ENCODE measurements at regions not wholly inside any gene's neighbourhood (a gene's known extent, or its start where the extent isn't known, plus 50 kb on each side); places are given as distances from the start of the nearest gene placed in this dataset.

GRCh38 chr15:77748078-77749064 is 115.7 kb upstream of the LINGO1 start:
- Histone ChIP-seq H3K4me3 (ENCODE audit: extremely low read depth in 1 of 4, insufficient read depth in 2 of 4, low read depth in 3 of 4, low read length in 4 of 4) (no peak overlapping the region), H2BK5ac (ENCODE audit: low read depth, low read length) (peak overlapping the region; percentile 31; the same call in 1 of the 2 replicates), H2BK20ac (ENCODE audit: low read length) (peak overlapping the region; percentile 82; the same call in 1 of the 2 replicates), H3K18ac (ENCODE audit: extremely low read depth, low read length) (no peak overlapping the region; the same call in 1 of the 2 replicates), H3K79me2 (ENCODE audit: control insufficient read depth in 1 of 2, insufficient read depth in 2 of 2, low read length in 2 of 2) (no peaks in the 10 kb centered on the region), H4K20me1 (replicated peaks in 1 of 2; ENCODE audit: control insufficient read depth in 1 of 2, insufficient read depth in 2 of 2, low read length in 2 of 2) (peaks cover 0 to 4% of the 10 kb centered on the region in 2 experiments), H3K36me3 (ENCODE audit: control insufficient read depth in 2 of 4, insufficient read depth in 4 of 4, low read length in 3 of 4) (no peaks in the 10 kb centered on the region), H4K5ac (ENCODE audit: insufficient read length, low read depth, low read length) (no peak overlapping the region), H3K4ac (replicated peaks; ENCODE audit: insufficient read length, low read depth, low read length) (no peak overlapping the region), H2AK5ac (ENCODE audit: low read depth, low read length) (peak overlapping the region; percentile 93; the same call in 1 of the 2 replicates), H3K56ac (replicated peaks; ENCODE audit: insufficient read length, low read depth, low read length) (no peak overlapping the region), H3K27ac (ENCODE audit: low read depth, low read length) (no peak overlapping the region), H3K23ac (ENCODE audit: insufficient read length) (no peak overlapping the region), H4K91ac (replicated peaks; ENCODE audit: insufficient read length, low read length) (peak overlapping the region; percentile 79), H3K79me1 (ENCODE audit: low read depth, low read length) (no peaks in the 10 kb centered on the region), H3K4me2 (ENCODE audit: insufficient read depth in 1 of 2, low read depth in 2 of 2, low read length in 2 of 2) (peak overlapping the region; percentile 29 to 36; a peak in 1 of 4 replicates), H3K14ac (ENCODE audit: insufficient read length) (no peak overlapping the region), H2BK15ac (ENCODE audit: low read length) (no peak overlapping the region), H2BK120ac (replicated peaks; ENCODE audit: low read depth, low read length) (no peak overlapping the region), H3K27me3 (replicated peaks in 1 of 4; ENCODE audit: control insufficient read depth in 3 of 4, extremely low read depth in 1 of 4, insufficient read depth in 3 of 4, low read length in 3 of 4) (peaks cover 0 to 11% (median 1%) of the 10 kb centered on the region in 4 experiments; a peak in 2 of 7 replicates), H3K9ac (replicated peaks in 1 of 4; ENCODE audit: extremely low read depth in 1 of 4, low read depth in 3 of 4, low read length in 3 of 4) (no peak overlapping the region), H2AFZ (ENCODE audit: low read length) (no peak overlapping the region), H3K4me1 (replicated peaks in 1 of 4; ENCODE audit: control insufficient read depth in 3 of 4, insufficient read depth in 4 of 4, low read length in 3 of 4) (peaks cover 9 to 20% (median 14%) of the 10 kb centered on the region in 4 experiments), H2BK12ac (ENCODE audit: low read depth, low read length) (0 out of 2 replicates have a peak overlapping the region, but pooled peaks have one; percentile 65), H3K23me2 (ENCODE audit: low read depth, low read length) (no peaks in the 10 kb centered on the region), H3K9me3 (ENCODE audit: insufficient read depth in 2 of 2, low read depth in 1 of 2, low read length in 1 of 2) (no peaks in the 10 kb centered on the region), H4K8ac (ENCODE audit: extremely low read depth, insufficient read depth, low read length) (no peak overlapping the region)
- WGBS, 2 experiments (ENCODE audit: extremely low coverage in 1 of 2, insufficient coverage in 1 of 2, insufficient read length in 1 of 2, insufficient replicate concordance in 2 of 2, low coverage in 1 of 2, low lambda C conversion rate in 2 of 2, missing lambda C conversion rate in 1 of 2), result 82% methylated on average over 8 of the region's 10 CpGs; no CpG with 5 or more reads in 1 of the 2 experiments
- DNase-seq (ENCODE audit: low read depth in 1 of 2, low spot score in 2 of 2), result no peak
- TF ChIP-seq EGR1 (IDR thresholded peaks at IDR 0.05; ENCODE audit: borderline replicate concordance, low read depth, low read length) (no peak), TAF1 (IDR thresholded peaks at IDR 0.05; ENCODE audit: low read depth, low read length) (no peak), SIRT6 (IDR thresholded peaks at IDR 0.05; ENCODE audit: low read length) (no peak), ATF3 (IDR thresholded peaks at IDR 0.05; ENCODE audit: insufficient read depth, low read depth, low read length) (no peak), SRF (IDR thresholded peaks at IDR 0.05; ENCODE audit: low read depth, low read length) (no peak)
- ChIA-PET CTCF (ENCODE audit: partially characterized antibody) (interaction anchor here (1.0 to 3.7 kb wide), 8 partner anchors 9 to 92 kb away, joined by 3 to 13 read pairs (median 5); no protein-coding TSS in a partner anchor), POLR2A (ENCODE audit: partially characterized antibody) (interaction anchor here (1.0 kb wide), 1 partner anchor 11 kb away, joined by 3 read pairs; no protein-coding TSS in a partner anchor)
- FAIRE-seq, result no peak

Data from H1 (cell line).